ENCODE measurements at regions not wholly inside any gene's neighbourhood (a gene's known extent, or its start where the extent isn't known, plus 50 kb on each side); places are given as distances from the start of the nearest gene placed in this dataset.

GRCh38 chr22:25405841-25406509 lies 158.5 kb upstream of the GRK3 start:
- peak overlapping the region; percentile 91 for H3K4me2 ChIP-seq (ENCODE audit: low read depth, low read length)
- WGBS, 2 experiments (ENCODE audit: extremely low coverage in 2 of 2, insufficient read length in 1 of 2): 85% methylated on average over 11 of the region's 19 CpGs; no CpG with 5 or more reads in 1 of the 2 experiments
- H2BK5ac ChIP-seq (ENCODE audit: low read depth, low read length, poor library complexity, severe bottlenecking): peak overlapping the region; percentile 60
- TF ChIP-seq FOS (IDR thresholded peaks at IDR 0.05; ENCODE audit: low read depth, low read length) (no peak), ELK1 (IDR thresholded peaks at IDR 0.05; ENCODE audit: borderline replicate concordance, low read depth, low read length) (no peak), MAZ (IDR thresholded peaks at IDR 0.05; ENCODE audit: borderline replicate concordance, low read depth, low read length) (no peak), CTCF (conservative IDR thresholded peaks at IDR 0.05; ENCODE audit: low read depth, low read length) (no peak), RAD21 (IDR thresholded peaks at IDR 0.05; ENCODE audit: low read length) (no peak), POLR2A (IDR thresholded peaks at IDR 0.05; ENCODE audit: low read depth, low read length) (no peak), BHLHE40 (IDR thresholded peaks at IDR 0.05; ENCODE audit: low read depth, low read length) (no peak), CEBPB (IDR thresholded peaks at IDR 0.05; ENCODE audit: low read depth, low read length) (no peak), RCOR1 (IDR thresholded peaks at IDR 0.05; ENCODE audit: insufficient replicate concordance, low read length) (no peak)
- peaks cover 32% of the 10 kb centered on the region for H4K20me1 ChIP-seq (ENCODE audit: insufficient read depth, low read length)
- H2AK5ac ChIP-seq (ENCODE audit: low read depth, low read length): peak overlapping the region; percentile 96
- peak overlapping the region; percentile 86 for H3K9ac ChIP-seq (ENCODE audit: low read depth, low read length)
- H4K8ac ChIP-seq (ENCODE audit: low read depth in 2 of 2, low read length in 2 of 2): peak overlapping the region; percentile 98 to 99
- H3K27ac ChIP-seq (ENCODE audit: insufficient read depth, low read length): peak overlapping the region; percentile 68
- no peak for DNase-seq
- H3K23ac ChIP-seq (ENCODE audit: low read depth, low read length): peak overlapping the region; percentile 80
- in situ Hi-C loops (cut with MboI; ENCODE audit: low sequenced_read_pairs): no loop called here
- H2AK9ac ChIP-seq (replicated peaks; ENCODE audit: low read depth, low read length, poor library complexity): peak overlapping the region; percentile 91
- H3K4me3 ChIP-seq (ENCODE audit: insufficient read depth, low read depth, low read length): peak overlapping the region; percentile 93
- peak overlapping the region; percentile 97 for H2AFZ ChIP-seq (replicated peaks; ENCODE audit: low read length, poor library complexity)
- peak overlapping the region; percentile 66 for H4K91ac ChIP-seq (ENCODE audit: insufficient read depth, low read depth, low read length)
- H3K56ac ChIP-seq (ENCODE audit: extremely low read depth, insufficient read depth, low read length): 0 out of 2 replicates have a peak overlapping the region, but pooled peaks have one; percentile 50
- H3K4me1 ChIP-seq (ENCODE audit: control insufficient read depth, insufficient read depth, low read length): peaks cover 25% of the 10 kb centered on the region
- H3K79me1 ChIP-seq (ENCODE audit: low read depth in 1 of 2, low read length in 2 of 2): peaks cover 27 to 41% of the 10 kb centered on the region in 2 experiments
- H3K9me1 ChIP-seq (ENCODE audit: insufficient read depth, low read length): peaks cover 22% of the 10 kb centered on the region; the same call in 1 of the 2 replicates
- H3K4ac ChIP-seq (ENCODE audit: low read depth, low read length): peak overlapping the region; percentile 77
- dilution Hi-C loops (cut with HindIII; ENCODE audit: low sequenced_read_pairs, unreplicated experiment): no loop called here
- peak overlapping the region; percentile 43; the same call in 1 of the 2 replicates for H3K18ac ChIP-seq (ENCODE audit: low read depth, low read length)
- ChIA-PET POLR2A (ENCODE audit: unreplicated experiment) (no interaction called here), CTCF (no interaction called here)
- BruUV-seq (replicated peaks): no TSS peak
- H3K36me3 ChIP-seq (ENCODE audit: control insufficient read depth, insufficient read depth, low read length): no peaks in the 10 kb centered on the region
- no peaks in the 10 kb centered on the region for H3K9me3 ChIP-seq (ENCODE audit: control insufficient read depth, insufficient read depth, low read length)
- peak overlapping the region; percentile 88 for H3K14ac ChIP-seq (replicated peaks; ENCODE audit: low read depth, low read length)
- H2BK20ac ChIP-seq (ENCODE audit: low read depth, low read length): no peak overlapping the region
- H2BK120ac ChIP-seq (ENCODE audit: low read depth, low read length): peak overlapping the region; percentile 63
- H3K27me3 ChIP-seq (ENCODE audit: control insufficient read depth, insufficient read depth, low read length): peaks cover 3% of the 10 kb centered on the region; the same call in 1 of the 2 replicates
- intact Hi-C loops (cut with micrococcal nuclease): no loop called here
- 0 out of 3 replicates have a peak overlapping the region, but pooled peaks have one; percentile 18 for H2BK15ac ChIP-seq (ENCODE audit: low read depth, low read length)
- no peak for ATAC-seq (ENCODE audit: low read depth)
- peak overlapping the region; percentile 96 for H4K5ac ChIP-seq (ENCODE audit: low read depth, low read length)

Measured in IMR-90 (cell line).